K562 (cell line): ENCODE measurements at regions not wholly inside any gene's neighbourhood (a gene's known extent, or its start where the extent isn't known, plus 50 kb on each side); places are given as distances from the start of the nearest gene placed in this dataset.

Experiments
- ATAC-seq: fragments of 200-7000 bp; cut with Tn5 transposase; 3 replicates; pipeline ENCODE4 v1.9.1; 2020; ENCODE audit warnings: moderate library complexity
- BruUV-seq: library from RNA; stranded (reverse); fragments of 400-500 nt; replicated peaks from 2 replicates; lab custom pipeline; 2021; lab: Mats Ljungman, UMichigan
- CTCF ChIA-PET: fragments of 300-600 bp; formaldehyde crosslinking; extraction: SDS; loops from one replicate; lab custom pipeline; 2021; ENCODE audit warnings: low intra/inter-chr PET ratio; lab: Yijun Ruan, JAX
- POLR2A ChIA-PET: fragments of 300-600, 350-650 bp; sonication (Branson Sonifier 250); formaldehyde crosslinking; extraction: SDS; loops from one replicate; lab custom pipeline; 2021; ENCODE audit warnings: antibody characterized with exemption, inconsistent platforms; lab: Yijun Ruan, JAX
- DNase-seq, 4 experiments: peaks; one replicate each; pipeline versions ENCODE4 v3.0.0 to v3.0.0-alpha.2; 2011 to 2018; ENCODE audit warnings: low spot score in 3 of 4, mixed read lengths in 3 of 4; ENCODE audit errors: extremely low read depth in 1 of 4
- FAIRE-seq: peaks from 2 replicates; lab custom pipeline; 2011; peaks lifted over from hg19 to GRCh38; lab: Jason Lieb, UNC
- H2AFZ ChIP-seq: 2 replicates; pipeline ENCODE4 v1.6.0; 2011; ENCODE audit warnings: low read depth, low read length, control low read depth, inconsistent platforms
- H3K27ac ChIP-seq: fragments of 200-600 bp; 3 replicates; pipeline ENCODE4 v1.8.0; 2011; ENCODE audit warnings: low read depth, mild to moderate bottlenecking, control low read depth, inconsistent platforms, low read length, moderate library complexity, mixed read lengths; ENCODE audit errors: extremely low read depth
- H3K27me3 ChIP-seq, 2 experiments: fragments of 300-600 bp in 1 of 2; 2 replicates in 1 of 2; 3 replicates in 1 of 2; pipeline versions ENCODE4 v1.6.0 to v1.8.0; 2011; ENCODE audit warnings: inconsistent platforms in 2 of 2, low read length in 2 of 2, mild to moderate bottlenecking in 1 of 2, mixed read lengths in 1 of 2, moderate library complexity in 1 of 2; ENCODE audit not compliant: control insufficient read depth in 2 of 2, insufficient read depth in 2 of 2
- H3K36me3 ChIP-seq: fragments of 300-600 bp; 3 replicates; pipeline ENCODE4 v1.8.0; 2011; ENCODE audit warnings: mild to moderate bottlenecking, low read length, inconsistent platforms; ENCODE audit not compliant: control insufficient read depth, insufficient read depth
- H3K4me1 ChIP-seq, 2 experiments: fragments of 200-600 bp in 1 of 2; replicated peaks in 1 of 2; 2 replicates in 1 of 2; 3 replicates in 1 of 2; pipeline versions ENCODE4 v1.5.1 to v1.8.0; 2011; ENCODE audit warnings: inconsistent platforms in 2 of 2, low read length in 2 of 2, mild to moderate bottlenecking in 1 of 2, mixed read lengths in 1 of 2, moderate library complexity in 1 of 2; ENCODE audit not compliant: control insufficient read depth in 2 of 2, insufficient read depth in 2 of 2
- H3K4me2 ChIP-seq: 2 replicates; pipeline ENCODE4 v1.6.1; 2011; ENCODE audit warnings: low read length, control low read depth, inconsistent platforms, mixed read lengths; ENCODE audit not compliant: insufficient read depth
- H3K4me3 ChIP-seq: fragments of 200-600 bp; sonication (generic), shearing (Covaris generic); 2 replicates; pipeline ENCODE4 v1.5.1; 2016; ENCODE audit warnings: control low read depth, inconsistent platforms
- H3K79me2 ChIP-seq: fragments of 200-600 bp; 3 replicates; pipeline ENCODE4 v1.8.0; 2011; ENCODE audit warnings: low read length, inconsistent platforms; ENCODE audit not compliant: control insufficient read depth, insufficient read depth
- H3K9ac ChIP-seq, 2 experiments: 2 replicates each; pipeline versions ENCODE4 v1.6.0 to v1.6.1; 2011; ENCODE audit warnings: low read depth in 2 of 2, low read length in 2 of 2, control low read depth in 1 of 2, inconsistent platforms in 1 of 2, mild to moderate bottlenecking in 1 of 2, mixed read lengths in 1 of 2; ENCODE audit not compliant: insufficient read depth in 1 of 2
- H3K9me1 ChIP-seq: one replicate; pipeline ENCODE4 v1.6.0; 2011; ENCODE audit warnings: inconsistent platforms, mild to moderate bottlenecking, low read length, moderate library complexity; ENCODE audit not compliant: control insufficient read depth, insufficient read depth
- H3K9me3 ChIP-seq: replicated peaks from 2 replicates; pipeline ENCODE4 v1.5.1; 2011; ENCODE audit warnings: low read depth, low read length, inconsistent platforms; ENCODE audit not compliant: control insufficient read depth, insufficient read depth
- H4K20me1 ChIP-seq: replicated peaks from 2 replicates; pipeline ENCODE4 v1.6.1; 2011; ENCODE audit warnings: low read length, inconsistent platforms, mixed read lengths; ENCODE audit not compliant: control insufficient read depth, insufficient read depth
- ASH1L ChIP-seq: fragments of 450-650 bp; IDR thresholded peaks from 2 replicates; pipeline ENCODE4 v1.6.1; 2018; ENCODE audit warnings: borderline replicate concordance, mild to moderate bottlenecking, low read depth; ENCODE audit not compliant: partially characterized antibody
- IRF1 ChIP-seq: sonication (generic); formaldehyde crosslinking; IDR thresholded peaks from 2 replicates; pipeline ENCODE4 v1.8.0; 2022; ENCODE audit warnings: missing genetic modification reagents, mild to moderate bottlenecking, borderline replicate concordance
- MYBL2 ChIP-seq, 2 experiments: fragments of 450-650 bp in 1 of 2; sonication (generic) in 1 of 2; formaldehyde crosslinking in 1 of 2; IDR thresholded peaks; 2 replicates each; pipeline versions ENCODE4 v1.6.1 to v1.8.1; 2017 to 2022; ENCODE audit warnings: borderline replicate concordance in 1 of 2, inconsistent platforms in 1 of 2, low read depth in 1 of 2, mild to moderate bottlenecking in 1 of 2, missing genetic modification reagents in 1 of 2, moderate library complexity in 1 of 2
- SREBF1 ChIP-seq: fragments of 150-350 bp; IDR thresholded peaks from 2 replicates; pipeline ENCODE4 v1.6.1; 2014; ENCODE audit warnings: antibody characterized with exemption, low read depth, low read length, borderline replicate concordance
- ZBED1 ChIP-seq: IDR thresholded peaks from 2 replicates; pipeline ENCODE4 v1.6.1; 2014
- ZBTB7A ChIP-seq: IDR thresholded peaks from 2 replicates; pipeline ENCODE4 v1.6.1; 2011; ENCODE audit warnings: low read depth, mild to moderate bottlenecking, low read length, moderate library complexity, borderline replicate concordance; ENCODE audit not compliant: control insufficient read depth
- ZNF398 ChIP-seq: fragments of 250-450 bp; sonication (Bioruptor Pico); IDR thresholded peaks from 2 replicates; pipeline ENCODE4 v1.8.0; 2021; ENCODE audit warnings: moderate library complexity, mild to moderate bottlenecking, inconsistent platforms
- WGBS: fragments of 100-300 bp; shearing (Covaris generic); methylation state at CpG from one replicate; pipeline ENCODE4 v1.1.6; 2016; ENCODE audit warnings: low coverage, mixed read lengths; ENCODE audit not compliant: insufficient coverage; ENCODE audit errors: missing lambda C conversion rate; 5-methylcytosine and 5-hydroxymethylcytosine counted together
- in situ Hi-C: fragments of 300-500 bp; cut with MboI; formaldehyde crosslinking; loops from 4 replicates; pipeline ENCODE4 v1.15.0; 2018; ENCODE audit warnings: inconsistent platforms, mixed read lengths
- intact Hi-C: fragments of 100-400 bp; cut with micrococcal nuclease; formaldehyde crosslinking; loops from 2 replicates; pipeline ENCODE4 v1.14.2; 2022
- TF ChIP-seq, protein P1 (sequence below): fragments of 250-450 bp; sonication (Bioruptor Pico); IDR thresholded peaks from 2 replicates; pipeline ENCODE4 v1.8.0; 2022; ENCODE audit warnings: inconsistent platforms
- TF ChIP-seq, protein P2 (sequence below): fragments of 450-650 bp; IDR thresholded peaks from one replicate; pipeline ENCODE4 v1.6.1; 2018; ENCODE audit warnings: mild to moderate bottlenecking, moderate library complexity; ENCODE audit not compliant: partially characterized antibody

- Histone ChIP-seq H3K4me1 (no peaks in the 10 kb centered on the region), H3K27ac (no peak overlapping the region), H3K9me1 (no peaks in the 10 kb centered on the region), H3K36me3 (no peaks in the 10 kb centered on the region), H3K4me3 (no peak overlapping the region), H3K4me2 (no peak overlapping the region), H3K9me3 (no peaks in the 10 kb centered on the region), H3K9ac (no peak overlapping the region), H2AFZ (no peak overlapping the region), H4K20me1 (no peaks in the 10 kb centered on the region), H3K79me2 (no peaks in the 10 kb centered on the region), H3K27me3 (no peaks in the 10 kb centered on the region; a peak in 1 of 5 replicates)
- intact Hi-C loops (no loop called here), in situ Hi-C loops (no loop called here)
- no TSS peak for BruUV-seq
- CTCF ChIA-PET: no interaction called here
- POLR2A ChIA-PET: interaction anchor here (0.7 kb wide), 1 partner anchor 27 kb away, joined by 3 read pairs; no protein-coding TSS in a partner anchor
- FAIRE-seq (no peak), DNase-seq (no peak), ATAC-seq (no peak)
- WGBS: 0% methylated on average over 1 of the region's 1 CpG
- no peak for TF ChIP-seq SREBF1
- TF ChIP-seq ASH1L: no peak
- TF ChIP-seq IRF1 (CRISPR knock-in tag): no peak
- no peak for TF ChIP-seq MYBL2 (IDR thresholded peaks at IDR 0.05; ENCODE audit: low read depth)
- TF ChIP-seq MYBL2 (CRISPR knock-in tag; IDR thresholded peaks at IDR 0.05; ENCODE audit: borderline replicate concordance): no peak
- TF ChIP-seq, protein P1, sequence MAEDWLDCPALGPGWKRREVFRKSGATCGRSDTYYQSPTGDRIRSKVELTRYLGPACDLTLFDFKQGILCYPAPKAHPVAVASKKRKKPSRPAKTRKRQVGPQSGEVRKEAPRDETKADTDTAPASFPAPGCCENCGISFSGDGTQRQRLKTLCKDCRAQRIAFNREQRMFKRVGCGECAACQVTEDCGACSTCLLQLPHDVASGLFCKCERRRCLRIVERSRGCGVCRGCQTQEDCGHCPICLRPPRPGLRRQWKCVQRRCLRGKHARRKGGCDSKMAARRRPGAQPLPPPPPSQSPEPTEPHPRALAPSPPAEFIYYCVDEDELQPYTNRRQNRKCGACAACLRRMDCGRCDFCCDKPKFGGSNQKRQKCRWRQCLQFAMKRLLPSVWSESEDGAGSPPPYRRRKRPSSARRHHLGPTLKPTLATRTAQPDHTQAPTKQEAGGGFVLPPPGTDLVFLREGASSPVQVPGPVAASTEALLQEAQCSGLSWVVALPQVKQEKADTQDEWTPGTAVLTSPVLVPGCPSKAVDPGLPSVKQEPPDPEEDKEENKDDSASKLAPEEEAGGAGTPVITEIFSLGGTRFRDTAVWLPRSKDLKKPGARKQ (CRISPR knock-in tag): no peak
- TF ChIP-seq, protein P2, sequence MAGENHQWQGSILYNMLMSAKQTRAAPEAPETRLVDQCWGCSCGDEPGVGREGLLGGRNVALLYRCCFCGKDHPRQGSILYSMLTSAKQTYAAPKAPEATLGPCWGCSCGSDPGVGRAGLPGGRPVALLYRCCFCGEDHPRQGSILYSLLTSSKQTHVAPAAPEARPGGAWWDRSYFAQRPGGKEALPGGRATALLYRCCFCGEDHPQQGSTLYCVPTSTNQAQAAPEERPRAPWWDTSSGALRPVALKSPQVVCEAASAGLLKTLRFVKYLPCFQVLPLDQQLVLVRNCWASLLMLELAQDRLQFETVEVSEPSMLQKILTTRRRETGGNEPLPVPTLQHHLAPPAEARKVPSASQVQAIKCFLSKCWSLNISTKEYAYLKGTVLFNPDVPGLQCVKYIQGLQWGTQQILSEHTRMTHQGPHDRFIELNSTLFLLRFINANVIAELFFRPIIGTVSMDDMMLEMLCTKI: no peak
- no peak for TF ChIP-seq ZBED1
- TF ChIP-seq ZBTB7A: no peak
- no peak for TF ChIP-seq ZNF398
Observed at GRCh38 chr4:57205580-57205979, 95.4 kb upstream of the IGFBP7 start.
